ENCODE measurements at regions not wholly inside any gene's neighbourhood (a gene's known extent, or its start where the extent isn't known, plus 50 kb on each side); places are given as distances from the start of the nearest gene placed in this dataset.

GRCh38 chr10:88178758-88179157 is 315.3 kb downstream of the PTEN start:
- no peak for DNase-seq (ENCODE audit: low spot score, unreplicated experiment)
- TF ChIP-seq CTCF (IDR thresholded peaks at IDR 0.05; ENCODE audit: unreplicated experiment), result no peak
- no peaks in the 10 kb centered on the region for H3K36me3 Mint-ChIP-seq (ENCODE audit: insufficient read depth)
- H3K4me1 Mint-ChIP-seq (ENCODE audit: low read depth), result no peaks in the 10 kb centered on the region
- H3K27ac Mint-ChIP-seq, result no peak overlapping the region
- H3K4me3 Mint-ChIP-seq (ENCODE audit: low read depth), result no peak overlapping the region
- H3K9me3 Mint-ChIP-seq (ENCODE audit: low read depth), result peaks cover 34% of the 10 kb centered on the region
- H3K27me3 Mint-ChIP-seq, result peaks cover 3% of the 10 kb centered on the region

- H3K9me3 Mint-ChIP-seq (ENCODE audit: low read depth), result peaks cover 26% of the 10 kb centered on the region
- no peaks in the 10 kb centered on the region for H3K4me1 Mint-ChIP-seq (ENCODE audit: low read depth)
- H3K36me3 Mint-ChIP-seq (ENCODE audit: insufficient read depth), result no peaks in the 10 kb centered on the region
- DNase-seq (ENCODE audit: low spot score, unreplicated experiment), result no peak
- TF ChIP-seq CTCF (IDR thresholded peaks at IDR 0.05; ENCODE audit: unreplicated experiment), result no peak
- H3K27me3 Mint-ChIP-seq, result peaks cover 3% of the 10 kb centered on the region
- no peak overlapping the region for H3K27ac Mint-ChIP-seq
- no peak overlapping the region for H3K4me3 Mint-ChIP-seq (ENCODE audit: low read depth)
These were observed 316.4 kb downstream of the PTEN start for GRCh38 chr10:88179831-88180230.

- Mint-ChIP-seq H3K27me3 (peaks cover 5% of the 10 kb centered on the region), H3K9me3 (ENCODE audit: low read depth) (peaks cover 13% of the 10 kb centered on the region), H3K36me3 (ENCODE audit: insufficient read depth) (no peaks in the 10 kb centered on the region), H3K4me1 (ENCODE audit: low read depth) (peaks cover 2% of the 10 kb centered on the region), H3K27ac (no peak overlapping the region), H3K4me3 (ENCODE audit: low read depth) (no peak overlapping the region)
- TF ChIP-seq CTCF (IDR thresholded peaks at IDR 0.05; ENCODE audit: unreplicated experiment), result no peak
- DNase-seq (ENCODE audit: low spot score, unreplicated experiment), result no peak
These were observed 318.6 kb downstream of the PTEN start for GRCh38 chr10:88181902-88182600.

- Mint-ChIP-seq H3K27ac (no peak overlapping the region), H3K36me3 (ENCODE audit: insufficient read depth) (no peaks in the 10 kb centered on the region), H3K27me3 (peaks cover 5% of the 10 kb centered on the region), H3K4me1 (ENCODE audit: low read depth) (peaks cover 2% of the 10 kb centered on the region), H3K4me3 (ENCODE audit: low read depth) (no peak overlapping the region), H3K9me3 (ENCODE audit: low read depth) (peaks cover 8% of the 10 kb centered on the region)
- TF ChIP-seq CTCF (IDR thresholded peaks at IDR 0.05; ENCODE audit: unreplicated experiment), result no peak
- no peak for DNase-seq (ENCODE audit: low spot score, unreplicated experiment)
These were observed 319.1 kb downstream of the PTEN start for GRCh38 chr10:88182601-88182930.

GRCh38 chr10:88184543-88185297 is 321.3 kb downstream of the PTEN start:
- Mint-ChIP-seq H3K4me3 (ENCODE audit: low read depth) (no peak overlapping the region), H3K27me3 (peaks cover 5% of the 10 kb centered on the region), H3K36me3 (ENCODE audit: insufficient read depth) (no peaks in the 10 kb centered on the region), H3K4me1 (ENCODE audit: low read depth) (peaks cover 2% of the 10 kb centered on the region), H3K27ac (no peak overlapping the region), H3K9me3 (ENCODE audit: low read depth) (peaks cover 3% of the 10 kb centered on the region)
- no peak for TF ChIP-seq CTCF (IDR thresholded peaks at IDR 0.05; ENCODE audit: unreplicated experiment)
- no peak for DNase-seq (ENCODE audit: low spot score, unreplicated experiment)

All from progenitor cell of endocrine pancreas (in vitro differentiated cells).